Activated T-cell treated with anti-CD3 and anti-CD28 coated beads, Interleukin-2, amount 50 U/mL, for 24 hours (primary cell): ENCODE measurements at regions not wholly inside any gene's neighbourhood (a gene's known extent, or its start where the extent isn't known, plus 50 kb on each side); places are given as distances from the start of the nearest gene placed in this dataset.

Experiments
- DNase-seq: peaks from one replicate; pipeline ENCODE4 v3.0.0-alpha.2; 2020
- H3K27ac Mint-ChIP-seq: 2 replicates; pipeline ENCODE4 v1.8.0; 2020; ENCODE audit warnings: mild to moderate bottlenecking, mixed read lengths
- H3K27me3 Mint-ChIP-seq: 2 replicates; pipeline ENCODE4 v1.8.0; 2020; ENCODE audit warnings: mixed read lengths
- H3K36me3 Mint-ChIP-seq: 2 replicates; pipeline ENCODE4 v1.8.0; 2020; ENCODE audit warnings: low read depth, mixed read lengths
- H3K4me1 Mint-ChIP-seq: 2 replicates; pipeline ENCODE4 v1.8.0; 2020; ENCODE audit warnings: low read depth, mixed read lengths
- H3K4me3 Mint-ChIP-seq: 2 replicates; pipeline ENCODE4 v1.8.0; 2020; ENCODE audit warnings: mild to moderate bottlenecking, moderate library complexity, mixed read lengths
- H3K9me3 Mint-ChIP-seq: 2 replicates; pipeline ENCODE4 v1.8.0; 2020; ENCODE audit warnings: mixed read lengths

DNA sequence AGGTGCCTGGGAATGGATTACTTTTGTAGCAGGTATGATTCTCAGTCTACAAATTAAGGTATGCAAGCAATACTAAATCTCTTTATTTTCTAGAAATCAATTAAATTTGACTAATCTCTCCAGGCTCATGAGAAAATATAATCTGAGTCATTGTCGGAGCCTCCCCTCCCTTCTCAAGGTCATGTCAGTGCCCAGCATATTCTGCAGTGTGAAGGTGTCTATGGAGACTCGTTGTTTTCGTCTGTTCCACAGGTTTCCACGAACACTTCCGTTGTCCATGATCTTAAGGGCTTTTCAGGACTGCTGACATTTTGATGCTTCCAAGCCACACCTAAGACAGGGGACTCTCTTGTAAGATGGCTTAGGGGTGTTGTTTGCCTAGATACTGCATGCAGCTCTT, 56.6 kb upstream of the SCOC start:
- Mint-ChIP-seq H3K4me3 (no peak overlapping the region), H3K9me3 (peaks cover 4% of the 10 kb centered on the region), H3K4me1 (no peaks in the 10 kb centered on the region), H3K36me3 (no peaks in the 10 kb centered on the region), H3K27ac (no peak overlapping the region), H3K27me3 (peaks cover 3% of the 10 kb centered on the region)
- no peak for DNase-seq

GRCh38 chr4:140315970-140316369, 57.5 kb upstream of the SCOC start:
- no peak overlapping the region for H3K27ac Mint-ChIP-seq
- no peak overlapping the region for H3K4me3 Mint-ChIP-seq
- no peaks in the 10 kb centered on the region for H3K36me3 Mint-ChIP-seq
- no peak for DNase-seq
- peaks cover 3% of the 10 kb centered on the region for H3K27me3 Mint-ChIP-seq
- H3K4me1 Mint-ChIP-seq, result no peaks in the 10 kb centered on the region
- no peaks in the 10 kb centered on the region for H3K9me3 Mint-ChIP-seq

DNA sequence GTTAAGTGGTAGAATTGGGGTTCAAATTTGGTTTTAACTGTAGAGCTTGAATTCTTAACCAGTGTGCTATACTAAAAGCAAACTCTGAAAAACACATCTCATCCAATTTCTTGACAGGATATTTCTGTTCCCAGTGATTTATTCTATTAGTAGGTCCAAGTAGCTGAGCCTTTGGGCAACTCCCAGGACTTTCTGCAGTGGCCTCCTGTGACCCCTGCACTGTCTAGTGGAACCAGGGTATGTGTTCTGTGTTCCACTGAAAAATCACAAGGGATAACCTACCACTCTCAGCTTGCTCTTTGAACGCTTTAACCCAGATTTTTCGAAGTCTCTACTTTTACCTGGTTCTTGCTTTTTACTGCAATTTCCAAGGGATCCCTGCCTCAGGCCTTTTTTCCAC, 58.0 kb upstream of the SCOC start:
- no peaks in the 10 kb centered on the region for H3K9me3 Mint-ChIP-seq
- H3K27ac Mint-ChIP-seq, result no peak overlapping the region
- no peaks in the 10 kb centered on the region for H3K36me3 Mint-ChIP-seq
- H3K27me3 Mint-ChIP-seq, result peaks cover 5% of the 10 kb centered on the region
- no peak for DNase-seq
- H3K4me3 Mint-ChIP-seq, result no peak overlapping the region
- no peaks in the 10 kb centered on the region for H3K4me1 Mint-ChIP-seq

DNA sequence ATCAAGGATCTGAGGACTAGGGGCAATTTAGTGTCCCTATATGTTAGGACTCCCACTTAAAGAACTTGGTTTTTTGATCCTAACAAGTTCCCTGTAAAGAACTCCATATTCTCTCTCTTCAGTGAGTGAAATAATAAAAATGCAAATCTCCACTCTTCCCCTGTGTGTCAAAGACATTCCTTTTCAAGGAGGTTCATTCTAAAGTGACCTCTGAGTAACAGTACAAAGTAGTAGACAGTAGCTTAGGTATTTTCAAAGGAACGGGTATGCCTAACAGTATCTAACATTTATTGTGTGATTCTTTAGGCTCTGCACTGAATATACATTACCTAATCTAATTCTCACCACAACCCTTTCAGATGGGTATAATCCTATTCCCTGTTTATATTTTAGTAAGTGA, 58.4 kb upstream of the SCOC start:
- H3K9me3 Mint-ChIP-seq, result no peaks in the 10 kb centered on the region
- H3K27me3 Mint-ChIP-seq, result peaks cover 5% of the 10 kb centered on the region

DNA sequence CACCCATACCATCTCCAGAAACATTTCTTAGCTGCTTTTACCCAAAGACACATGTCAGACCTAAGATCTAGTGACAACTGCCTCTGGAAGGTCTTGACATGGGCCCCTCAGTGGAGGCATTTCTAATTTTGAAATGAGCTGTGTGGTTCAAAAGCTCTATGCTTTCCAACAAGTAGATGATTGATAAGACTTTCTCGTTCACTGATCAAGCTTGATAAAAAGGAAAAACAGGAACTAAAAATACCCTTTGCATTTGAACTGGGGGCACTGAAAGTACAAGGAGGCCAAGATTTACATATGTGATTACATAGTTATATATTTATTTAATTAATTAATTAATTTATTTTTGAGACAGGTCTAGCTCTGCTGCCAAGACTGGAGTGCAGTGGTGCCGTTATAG, 61.3 kb upstream of the SCOC start:
- no peak overlapping the region for H3K27ac Mint-ChIP-seq
- DNase-seq, result no peak
- no peaks in the 10 kb centered on the region for H3K9me3 Mint-ChIP-seq
- no peak overlapping the region for H3K4me3 Mint-ChIP-seq
- H3K36me3 Mint-ChIP-seq, result no peaks in the 10 kb centered on the region
- peaks cover 5% of the 10 kb centered on the region for H3K27me3 Mint-ChIP-seq
- H3K4me1 Mint-ChIP-seq, result no peaks in the 10 kb centered on the region

More for the DNA sequence above, 58.4 kb upstream of the SCOC start:
- no peak for DNase-seq
- Mint-ChIP-seq H3K4me3 (no peak overlapping the region), H3K36me3 (no peaks in the 10 kb centered on the region), H3K27ac (no peak overlapping the region), H3K4me1 (no peaks in the 10 kb centered on the region)

- Mint-ChIP-seq H3K4me1 (no peaks in the 10 kb centered on the region), H3K27me3 (peaks cover 5% of the 10 kb centered on the region), H3K36me3 (no peaks in the 10 kb centered on the region), H3K27ac (no peak overlapping the region), H3K9me3 (no peaks in the 10 kb centered on the region), H3K4me3 (no peak overlapping the region)
- no peak for DNase-seq
These were observed 62.1 kb upstream of the SCOC start for GRCh38 chr4:140311257-140311835.

DNA sequence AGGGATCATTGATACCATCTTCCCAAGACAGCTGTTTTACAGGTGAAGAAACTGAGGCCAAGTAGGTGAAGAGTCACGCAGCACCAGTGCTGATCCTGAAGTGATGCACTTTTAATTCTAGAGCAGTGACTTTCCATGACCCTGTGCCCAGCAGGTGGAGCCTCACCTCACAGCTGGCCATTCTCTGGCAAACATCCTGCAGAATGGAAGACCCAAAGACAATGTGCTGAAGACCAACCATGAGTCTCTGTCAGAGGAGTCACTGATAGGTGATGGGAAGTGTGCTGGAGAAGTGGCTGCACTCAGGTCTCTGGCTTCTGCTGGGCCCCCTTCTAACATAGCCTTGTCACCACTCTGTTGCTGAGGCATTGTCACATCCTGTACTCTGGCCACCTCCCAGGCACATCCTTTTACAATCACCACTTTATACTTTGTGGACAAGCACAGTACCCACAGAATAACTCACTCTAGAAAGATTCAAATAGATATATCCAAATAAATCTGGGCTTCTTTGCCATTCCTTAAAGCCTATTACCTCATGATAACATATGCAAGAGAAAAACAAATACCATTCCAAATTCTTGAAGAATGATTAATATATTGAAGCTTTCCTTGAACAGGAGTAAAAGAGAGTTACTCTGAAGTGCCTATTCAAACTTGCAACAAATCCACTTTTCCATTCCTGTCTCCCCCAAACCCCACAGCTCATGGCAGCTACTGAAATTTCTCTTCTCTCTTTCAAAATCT, 64.1 kb upstream of the SCOC start:
- Mint-ChIP-seq H3K9me3 (no peaks in the 10 kb centered on the region), H3K27ac (no peak overlapping the region), H3K4me3 (no peak overlapping the region), H3K36me3 (no peaks in the 10 kb centered on the region), H3K4me1 (no peaks in the 10 kb centered on the region), H3K27me3 (peaks cover 5% of the 10 kb centered on the region)
- no peak for DNase-seq

- Mint-ChIP-seq H3K4me1 (no peaks in the 10 kb centered on the region), H3K36me3 (no peaks in the 10 kb centered on the region), H3K4me3 (no peak overlapping the region), H3K9me3 (no peaks in the 10 kb centered on the region), H3K27ac (no peak overlapping the region), H3K27me3 (peaks cover 5% of the 10 kb centered on the region)
- DNase-seq, result no peak
These were observed 64.9 kb upstream of the SCOC start for GRCh38 chr4:140308366-140309123.

- H3K4me1 Mint-ChIP-seq, result no peaks in the 10 kb centered on the region
- DNase-seq, result no peak
- H3K27me3 Mint-ChIP-seq, result no peaks in the 10 kb centered on the region
- H3K27ac Mint-ChIP-seq, result no peak overlapping the region
- H3K9me3 Mint-ChIP-seq, result no peaks in the 10 kb centered on the region
- H3K4me3 Mint-ChIP-seq, result no peak overlapping the region
- H3K36me3 Mint-ChIP-seq, result no peaks in the 10 kb centered on the region
These were observed 68.4 kb upstream of the SCOC start for GRCh38 chr4:140305053-140305452.

DNA sequence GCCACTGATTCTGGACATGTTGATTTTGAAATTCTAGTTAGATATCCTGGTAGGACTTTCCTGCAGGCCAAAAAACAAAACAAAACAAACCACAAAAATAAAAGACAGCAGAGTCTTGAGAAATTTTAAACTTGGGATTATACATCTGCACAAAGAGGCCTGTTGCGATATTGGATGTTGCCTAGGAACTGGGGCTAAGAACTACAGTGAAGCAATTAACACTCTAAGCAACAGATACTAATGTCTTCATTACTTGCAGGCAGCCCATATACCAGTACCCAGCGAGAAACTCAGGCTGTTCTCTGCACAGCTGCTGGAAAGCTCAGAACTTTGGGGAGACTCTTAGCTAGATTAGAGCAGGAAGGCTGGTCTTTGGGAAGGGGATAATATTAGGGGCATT, 69.1 kb upstream of the SCOC start:
- Mint-ChIP-seq H3K27me3 (no peaks in the 10 kb centered on the region), H3K27ac (no peak overlapping the region), H3K9me3 (no peaks in the 10 kb centered on the region), H3K4me3 (no peak overlapping the region), H3K36me3 (no peaks in the 10 kb centered on the region), H3K4me1 (no peaks in the 10 kb centered on the region)
- DNase-seq, result no peak

DNA sequence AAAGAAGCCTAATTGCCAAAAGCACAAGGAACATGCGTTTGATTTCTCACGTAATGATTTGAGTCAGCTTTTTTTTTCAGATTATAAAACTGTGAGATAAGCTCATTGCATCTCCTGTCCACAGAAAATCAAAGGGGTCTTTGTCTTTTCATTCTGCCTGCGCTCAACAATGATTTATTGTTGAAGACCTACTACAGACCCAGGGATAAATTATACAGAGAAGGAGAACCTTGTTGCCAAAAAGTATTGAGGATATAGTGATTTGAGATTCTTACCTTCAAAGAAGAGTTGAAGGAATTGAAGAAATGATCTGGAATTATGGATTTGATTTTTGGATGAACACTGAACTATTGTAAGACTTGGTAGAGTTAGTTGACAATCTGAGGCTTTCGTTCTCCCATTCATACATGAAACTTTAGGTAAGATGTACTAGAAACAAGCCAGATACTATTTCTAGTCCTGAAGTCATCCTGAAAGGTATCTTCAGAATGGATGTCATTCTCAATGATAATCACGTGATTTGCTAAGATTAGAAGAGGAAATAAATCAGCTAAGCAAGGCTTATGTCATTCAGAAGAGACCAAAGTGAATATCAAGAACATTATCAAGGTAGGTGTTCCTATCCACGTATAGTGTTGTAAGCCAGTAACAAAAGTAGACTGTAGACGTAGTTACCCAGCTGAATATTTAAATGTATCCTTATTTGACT, 71.1 kb upstream of the SCOC start:
- H3K27me3 Mint-ChIP-seq, result no peaks in the 10 kb centered on the region
- H3K4me3 Mint-ChIP-seq, result no peak overlapping the region
- H3K9me3 Mint-ChIP-seq, result no peaks in the 10 kb centered on the region
- no peak overlapping the region for H3K27ac Mint-ChIP-seq
- H3K4me1 Mint-ChIP-seq, result no peaks in the 10 kb centered on the region
- no peak for DNase-seq
- no peaks in the 10 kb centered on the region for H3K36me3 Mint-ChIP-seq

GRCh38 chr4:140300271-140300970, 73.0 kb upstream of the SCOC start:
- Mint-ChIP-seq H3K27me3 (peaks cover under 1% of the 10 kb centered on the region), H3K4me1 (peaks cover 2% of the 10 kb centered on the region), H3K4me3 (no peak overlapping the region), H3K36me3 (no peaks in the 10 kb centered on the region), H3K27ac (no peak overlapping the region), H3K9me3 (no peaks in the 10 kb centered on the region)
- no peak for DNase-seq

DNA sequence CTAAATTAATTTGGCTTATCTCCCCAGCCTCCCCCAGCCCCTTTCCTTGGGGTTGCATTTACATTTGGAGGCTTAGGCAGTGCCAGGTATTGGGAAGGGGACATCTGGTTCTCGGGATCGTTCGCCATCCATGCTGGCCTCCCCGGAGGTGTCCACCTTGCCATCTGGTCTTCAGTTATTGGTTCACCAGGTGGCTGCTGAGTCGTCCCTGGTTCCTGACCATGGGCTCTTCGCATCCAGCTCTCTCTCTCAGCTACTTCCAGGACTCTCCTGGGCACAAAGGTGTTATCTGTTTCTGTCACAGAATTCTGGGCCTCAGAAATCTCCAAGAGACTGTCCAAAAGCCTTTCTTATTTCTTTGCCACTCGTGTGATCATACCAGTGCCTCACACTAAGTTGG, 75.4 kb upstream of the SCOC start:
- no peaks in the 10 kb centered on the region for H3K9me3 Mint-ChIP-seq
- H3K27ac Mint-ChIP-seq, result no peak overlapping the region
- H3K4me3 Mint-ChIP-seq, result no peak overlapping the region
- no peak for DNase-seq
- no peaks in the 10 kb centered on the region for H3K36me3 Mint-ChIP-seq
- H3K27me3 Mint-ChIP-seq, result peaks cover 5% of the 10 kb centered on the region
- H3K4me1 Mint-ChIP-seq, result peaks cover 2% of the 10 kb centered on the region

- Mint-ChIP-seq H3K36me3 (no peaks in the 10 kb centered on the region), H3K4me3 (no peak overlapping the region), H3K9me3 (no peaks in the 10 kb centered on the region), H3K27me3 (peaks cover 5% of the 10 kb centered on the region), H3K27ac (no peak overlapping the region), H3K4me1 (peaks cover 2% of the 10 kb centered on the region)
- no peak for DNase-seq
These were observed 76.2 kb upstream of the SCOC start for GRCh38 chr4:140297221-140297570.
